GM18907 (cell line): ENCODE measurements at regions not wholly inside any gene's neighbourhood (a gene's known extent, or its start where the extent isn't known, plus 50 kb on each side); places are given as distances from the start of the nearest gene placed in this dataset.

ENCODE experiments used
- ATAC-seq: cut with Tn5 transposase; IDR thresholded peaks from one replicate; pipeline ENCODE4 v1.9.1; 2021; ENCODE audit warnings: mild to moderate bottlenecking, moderate library complexity; ENCODE audit not compliant: unreplicated experiment

DNA sequence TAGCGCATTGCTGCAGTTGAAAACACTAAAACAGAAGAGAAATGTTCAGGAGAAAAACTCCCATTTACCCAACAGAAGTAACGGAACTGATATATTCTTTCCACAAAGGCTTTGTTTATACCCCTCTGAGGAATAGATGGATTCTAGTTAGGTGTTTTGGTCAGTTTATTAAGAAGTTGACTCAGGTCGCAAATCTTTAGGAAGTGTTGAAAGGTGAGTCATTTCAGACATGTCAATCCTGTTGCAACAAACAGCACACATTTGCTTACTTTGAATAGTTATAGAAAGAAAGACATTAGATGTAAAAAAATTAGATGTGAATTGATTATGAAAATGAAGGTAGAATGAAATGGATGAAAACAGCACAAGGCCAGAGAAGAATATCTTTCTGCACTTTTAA lies 941.0 kb downstream of the KCNJ2 start:
- no peak for ATAC-seq

DNA sequence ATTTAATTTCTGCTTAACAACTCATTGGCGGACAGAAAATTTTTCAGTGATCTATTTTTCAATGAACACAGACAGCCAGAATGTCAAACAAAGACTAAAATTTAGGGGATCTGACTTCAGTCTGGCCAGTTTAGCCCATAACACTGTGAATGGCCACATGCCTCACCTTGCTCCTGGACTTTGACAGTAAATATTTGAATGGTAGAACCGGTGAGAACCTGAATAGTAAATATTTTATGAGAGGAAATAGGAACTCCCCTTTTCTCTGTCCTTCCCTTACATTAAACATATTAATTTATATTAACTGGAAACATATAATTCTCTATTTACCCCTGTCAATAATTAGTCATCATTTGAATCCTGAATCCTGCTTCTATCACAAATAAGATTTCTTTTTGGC lies 942.1 kb downstream of the KCNJ2 start:
- no peak for ATAC-seq

DNA sequence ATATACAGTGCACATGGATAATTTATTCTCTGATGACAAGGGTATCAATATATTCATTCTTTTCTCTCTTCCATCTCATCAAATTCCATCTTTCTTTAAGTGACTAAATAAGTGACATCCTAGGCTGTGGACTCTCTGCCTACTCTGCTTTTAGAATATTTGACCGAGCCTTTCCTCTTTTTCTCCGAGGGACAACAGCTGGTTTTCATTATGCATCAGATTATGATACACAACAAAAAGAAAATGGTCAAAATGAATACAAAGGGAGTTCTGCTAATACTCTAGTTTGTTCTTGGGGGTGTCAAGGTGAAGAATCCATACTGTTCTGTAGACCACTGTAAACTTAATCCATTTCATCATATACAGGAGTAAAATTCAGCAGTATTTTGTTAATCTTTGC lies 942.6 kb downstream of the KCNJ2 start:
- no peak for ATAC-seq

DNA sequence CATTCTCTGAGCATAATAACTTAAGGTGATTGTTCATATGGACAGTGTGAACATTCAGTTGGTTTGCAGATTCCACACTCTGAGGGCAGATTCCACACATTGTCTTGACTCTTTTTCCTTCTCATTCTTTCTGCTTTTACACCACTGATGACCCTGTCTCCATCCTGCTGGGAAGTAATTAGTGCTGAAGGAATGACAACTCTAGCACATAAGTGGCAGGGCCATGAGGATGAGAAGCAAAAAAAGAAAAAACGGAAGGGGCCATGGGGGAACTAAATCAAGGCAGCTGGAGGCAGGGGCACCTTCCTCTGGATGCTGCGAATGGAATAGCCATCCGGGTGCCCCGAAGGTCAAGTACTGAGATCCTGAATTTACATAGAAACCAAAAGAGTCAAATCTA lies 944.0 kb downstream of the KCNJ2 start:
- no peak for ATAC-seq

DNA sequence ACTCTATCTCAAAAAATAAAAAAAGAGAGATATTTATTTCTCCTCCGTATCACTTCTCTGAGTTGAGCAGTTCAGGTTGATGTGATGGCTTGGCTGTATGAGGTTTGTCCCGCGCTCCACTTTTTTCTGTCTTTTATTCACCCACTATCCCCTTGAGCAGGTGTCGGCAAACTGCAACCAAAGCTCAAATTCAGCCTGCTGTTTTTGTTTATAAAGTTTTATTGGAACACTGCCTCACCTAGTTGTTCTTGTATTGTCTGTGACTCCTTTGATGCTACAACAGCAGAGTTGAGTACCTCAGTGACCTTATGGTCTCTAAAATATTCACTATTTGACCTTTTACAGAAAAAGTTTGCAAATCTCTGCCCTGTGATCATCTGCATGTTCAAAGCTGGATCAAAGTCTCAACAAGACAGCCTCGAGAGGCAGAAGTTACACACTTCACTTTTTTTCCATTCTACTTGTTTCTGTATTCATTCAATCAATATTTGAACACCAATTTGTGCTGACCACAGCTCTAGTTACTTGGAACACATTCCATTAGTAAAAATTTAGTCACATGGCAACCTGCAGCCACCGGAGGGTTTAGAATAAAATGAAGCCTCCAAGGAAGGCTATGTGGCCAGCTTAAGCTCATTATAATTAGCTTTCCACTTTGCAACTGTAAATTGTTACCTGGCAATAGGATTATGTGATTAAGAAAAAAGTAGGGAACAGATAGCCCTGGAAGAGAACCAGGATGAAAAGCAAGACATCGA lies 945.8 kb downstream of the KCNJ2 start:
- ATAC-seq = no peak

DNA sequence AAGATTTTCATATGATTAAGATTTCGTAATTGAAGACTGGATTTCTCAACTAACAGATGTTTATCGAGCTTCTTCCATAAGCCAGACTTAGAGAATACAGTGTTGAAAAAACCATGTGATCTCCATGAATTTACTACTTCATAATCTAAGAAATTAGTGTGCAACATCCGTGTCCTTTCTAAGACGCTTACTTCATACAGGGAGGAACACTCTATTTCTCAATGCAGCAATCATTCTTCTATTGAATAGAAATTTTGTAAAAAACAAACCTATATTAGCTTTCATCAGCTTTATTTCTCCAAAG lies 946.3 kb downstream of the KCNJ2 start:
- no peak for ATAC-seq

DNA sequence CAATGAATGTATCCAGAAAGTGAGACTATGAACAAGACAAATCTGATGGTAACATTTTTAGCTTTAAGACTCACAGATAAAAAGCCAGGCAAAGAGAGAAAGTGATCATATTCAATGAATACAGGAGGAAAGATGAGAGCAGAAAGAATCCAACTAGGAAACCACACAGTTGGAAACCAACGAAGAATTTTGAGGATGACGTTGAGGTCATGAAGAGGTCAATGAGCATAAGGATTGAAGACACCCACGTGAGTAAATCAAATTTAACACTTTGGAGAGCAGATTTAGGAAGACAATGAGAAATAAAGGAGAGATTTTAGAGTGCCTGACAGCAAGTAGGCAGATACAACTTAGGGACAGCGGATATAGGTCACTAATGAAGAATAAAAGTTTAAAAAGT lies 948.1 kb downstream of the KCNJ2 start:
- no peak for ATAC-seq

DNA sequence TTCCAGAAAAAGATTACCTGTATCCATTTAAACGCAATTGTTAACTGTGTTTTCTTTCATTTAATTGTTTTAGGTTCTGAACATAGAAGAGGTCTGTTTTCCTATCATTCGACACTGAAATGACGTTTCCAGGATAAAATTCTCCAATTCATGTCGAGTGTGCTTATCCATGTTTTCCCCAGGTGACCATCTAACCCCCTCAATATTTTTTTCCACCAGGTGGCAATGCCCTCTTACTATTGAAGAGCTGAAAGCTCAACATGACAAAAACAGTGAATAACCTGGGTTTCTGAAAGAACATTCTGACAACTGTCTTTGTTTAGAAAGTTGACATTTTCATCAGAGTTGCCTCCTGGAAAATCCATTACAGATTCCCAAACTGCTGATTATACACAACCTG lies 948.7 kb downstream of the KCNJ2 start:
- no peak for ATAC-seq

DNA sequence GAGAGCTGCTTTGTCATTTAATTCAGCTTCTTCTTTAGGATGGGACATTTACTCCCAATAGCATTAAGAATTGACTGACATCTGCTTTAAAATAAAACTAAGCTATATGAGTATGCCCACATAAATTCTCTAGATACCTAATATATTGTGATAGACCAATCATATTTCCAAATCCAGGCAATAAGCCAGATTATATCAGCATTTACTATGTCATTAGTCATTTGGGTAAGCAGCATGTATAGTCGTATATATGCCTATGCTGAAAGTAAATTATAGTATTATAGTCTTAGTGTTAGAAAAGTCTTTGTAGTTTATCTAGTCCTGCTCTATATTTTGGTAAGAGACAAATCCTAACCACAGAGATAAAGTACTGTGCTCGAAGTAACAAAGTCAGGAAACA lies 958.1 kb downstream of the KCNJ2 start:
- ATAC-seq = no peak

DNA sequence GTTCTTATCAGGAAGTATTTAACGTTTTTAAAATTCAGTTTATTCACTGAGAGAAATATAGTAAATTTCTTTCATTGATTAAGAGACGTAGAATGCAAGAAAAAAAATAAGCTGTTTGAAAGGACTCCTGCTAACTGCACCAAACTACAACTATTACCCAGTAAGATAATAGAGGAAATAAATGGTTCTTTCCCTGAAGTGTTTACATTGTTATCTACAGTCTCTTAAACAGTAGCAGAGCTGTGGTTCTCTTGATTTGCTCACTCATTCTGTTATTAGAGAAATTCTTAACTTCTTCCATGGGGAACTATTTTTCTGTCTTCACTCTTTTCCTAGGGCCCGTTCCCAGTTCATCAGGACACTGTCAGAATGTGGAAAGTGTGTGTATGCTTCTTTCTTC lies 973.0 kb downstream of the KCNJ2 start:
- no peak for ATAC-seq

DNA sequence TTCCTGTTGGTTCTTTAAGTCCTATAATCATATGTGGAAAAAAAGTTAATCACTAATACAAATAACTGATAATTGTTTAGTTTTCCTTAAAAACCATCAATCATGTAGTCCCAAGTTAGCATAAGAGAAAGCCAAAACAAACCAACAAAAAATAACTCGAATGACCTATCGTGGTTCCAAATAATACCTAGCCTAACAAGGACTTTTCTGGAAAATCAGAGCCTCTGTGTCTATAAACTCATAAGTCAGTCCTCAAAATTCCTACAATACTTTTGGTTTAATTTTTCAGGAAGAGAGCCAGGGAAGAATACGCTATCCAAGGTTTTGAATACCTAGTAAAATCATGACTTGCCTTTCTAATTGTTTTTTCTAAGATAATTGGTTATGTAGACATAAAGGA lies 975.3 kb upstream of the SOX9 start:
- ATAC-seq = no peak

DNA sequence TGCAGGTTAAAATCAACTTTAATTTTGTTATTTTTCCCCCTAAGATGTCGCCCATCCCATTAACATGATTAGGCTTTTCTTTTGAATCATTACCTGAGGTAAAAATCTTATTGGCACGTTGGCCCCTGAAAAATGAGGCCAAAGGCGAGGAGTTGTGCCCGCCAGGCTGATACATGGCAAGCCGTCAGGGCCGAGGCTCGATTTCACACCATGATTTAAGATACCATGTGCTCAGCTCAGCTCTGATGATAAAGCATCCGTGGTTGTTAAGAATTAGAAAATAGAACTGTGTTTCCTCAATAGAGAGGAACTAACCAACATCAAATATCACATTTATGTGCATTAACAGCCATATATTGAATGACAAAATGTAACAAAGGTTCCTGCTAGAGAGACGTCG lies 972.9 kb upstream of the SOX9 start:
- no peak for ATAC-seq

DNA sequence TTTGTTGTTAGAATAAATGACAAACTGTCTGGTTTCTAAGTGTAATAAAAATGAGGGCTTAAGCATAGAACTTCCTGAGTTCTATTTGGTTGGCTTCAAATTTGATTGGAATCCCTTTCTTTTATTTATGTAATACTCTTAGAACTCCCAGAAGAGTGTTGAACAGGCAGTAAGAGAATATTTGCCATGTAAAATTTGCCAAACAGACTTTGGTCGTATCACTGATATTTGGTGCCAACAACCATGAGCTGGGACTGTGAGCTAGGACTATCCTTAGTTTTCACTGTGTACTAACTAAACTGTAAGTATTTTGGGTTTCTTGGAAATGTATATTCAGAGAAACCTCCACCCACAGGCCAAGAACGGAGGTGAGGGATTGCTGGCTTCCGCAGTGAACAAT lies 971.2 kb upstream of the SOX9 start:
- ATAC-seq = no peak

DNA sequence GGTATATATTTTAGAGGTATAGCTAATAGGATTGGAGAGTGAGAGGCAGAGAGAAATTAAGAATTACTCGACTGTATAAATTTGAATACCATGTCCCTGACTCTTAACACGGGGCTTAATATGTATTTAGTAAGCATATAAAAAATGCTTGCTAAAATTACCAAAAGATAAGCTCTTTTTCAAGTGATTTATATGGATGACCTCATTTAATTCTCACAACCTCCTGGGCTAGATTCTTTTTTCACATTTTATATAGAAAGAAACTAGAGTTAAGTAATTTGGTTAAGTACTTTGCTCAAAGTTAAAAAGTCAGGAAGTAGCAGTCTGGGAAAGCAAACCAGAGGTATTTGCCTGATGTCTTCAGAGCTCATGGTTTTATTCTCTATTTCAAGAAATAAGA lies 963.5 kb upstream of the SOX9 start:
- ATAC-seq = no peak

DNA sequence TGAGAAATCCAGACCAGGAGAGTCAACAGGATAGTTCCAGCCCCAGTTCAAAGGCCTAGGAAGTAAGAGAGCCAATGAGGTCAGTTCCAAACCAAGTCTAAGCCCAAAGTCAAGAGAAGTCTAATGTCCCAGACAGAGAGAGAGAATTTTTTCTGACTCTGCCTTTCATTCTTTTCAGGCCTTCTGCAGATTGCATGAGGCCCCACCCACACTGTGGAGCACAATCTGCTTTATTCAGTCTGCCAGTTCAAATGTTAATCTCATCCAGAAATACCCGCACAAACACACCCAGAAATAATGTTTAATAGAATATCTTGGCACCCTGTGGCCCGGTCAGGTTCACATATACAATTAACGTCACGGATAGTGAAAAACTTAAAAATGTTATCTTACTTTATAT lies 962.4 kb upstream of the SOX9 start:
- ATAC-seq = no peak

DNA sequence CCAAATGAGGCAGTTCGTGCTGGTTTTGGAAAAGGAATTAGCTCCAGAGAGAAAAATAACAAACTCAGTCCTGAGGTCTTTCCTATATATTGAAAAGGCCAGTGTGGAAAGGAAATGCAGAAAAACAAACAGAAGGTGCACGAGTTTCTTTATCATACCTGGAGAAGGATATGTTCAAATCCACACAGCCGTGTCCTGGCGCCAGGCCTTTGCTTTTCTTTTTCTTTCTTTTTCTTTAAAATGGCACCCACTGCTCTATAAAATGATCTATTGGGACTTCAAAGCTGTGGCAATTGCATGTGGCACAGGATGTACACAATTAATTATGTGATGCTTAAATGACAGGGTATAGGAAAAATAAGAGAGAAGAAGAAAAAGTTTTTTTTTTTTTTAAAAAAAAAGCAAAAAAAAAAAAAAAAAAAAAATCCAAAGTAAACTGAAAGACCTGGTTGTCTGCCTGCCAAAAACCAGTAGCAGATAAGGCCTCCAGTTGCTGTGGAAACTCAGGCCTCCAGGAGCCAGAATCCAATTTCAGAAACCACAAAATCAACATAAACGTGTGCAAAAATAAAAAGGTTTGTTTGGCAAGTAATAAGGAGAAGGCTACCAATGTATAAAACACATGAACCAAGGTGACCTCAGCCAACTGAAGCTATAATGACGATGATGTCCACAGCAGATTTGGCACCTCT lies 957.6 kb upstream of the SOX9 start:
- ATAC-seq = no peak

DNA sequence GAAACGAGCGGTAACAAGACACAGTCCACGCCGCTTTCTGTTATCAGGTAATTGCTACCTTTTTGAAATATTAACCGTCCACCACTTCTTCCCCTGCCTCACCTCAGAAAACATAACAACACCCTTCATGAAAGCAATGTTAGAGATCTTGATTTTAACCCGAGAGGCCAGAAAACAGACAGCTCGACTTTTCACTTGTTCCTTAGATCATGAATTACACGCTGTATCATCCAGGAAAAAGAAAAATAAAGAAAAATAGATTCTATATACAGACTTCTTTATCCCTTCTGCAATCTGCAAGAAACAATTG lies 957.1 kb upstream of the SOX9 start:
- ATAC-seq = no peak

DNA sequence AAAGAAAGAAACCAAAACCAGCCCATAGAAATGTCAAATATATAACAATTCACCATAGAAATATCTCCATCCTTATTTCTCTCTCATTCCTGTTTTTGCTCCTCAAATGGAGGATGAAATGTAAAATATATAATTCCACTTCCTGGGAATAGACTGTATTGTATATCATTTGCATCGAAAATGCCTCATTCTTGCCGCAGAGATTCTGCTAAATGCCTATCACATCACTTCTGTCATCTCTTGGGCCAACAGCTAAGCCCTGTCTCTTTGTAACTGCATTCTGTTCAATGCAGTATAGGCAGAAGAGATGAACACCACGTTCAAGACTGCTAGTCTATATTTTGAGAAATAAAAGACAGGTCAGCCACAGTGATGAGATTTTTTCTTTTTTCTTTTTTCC lies 956.3 kb upstream of the SOX9 start:
- ATAC-seq = no peak

DNA sequence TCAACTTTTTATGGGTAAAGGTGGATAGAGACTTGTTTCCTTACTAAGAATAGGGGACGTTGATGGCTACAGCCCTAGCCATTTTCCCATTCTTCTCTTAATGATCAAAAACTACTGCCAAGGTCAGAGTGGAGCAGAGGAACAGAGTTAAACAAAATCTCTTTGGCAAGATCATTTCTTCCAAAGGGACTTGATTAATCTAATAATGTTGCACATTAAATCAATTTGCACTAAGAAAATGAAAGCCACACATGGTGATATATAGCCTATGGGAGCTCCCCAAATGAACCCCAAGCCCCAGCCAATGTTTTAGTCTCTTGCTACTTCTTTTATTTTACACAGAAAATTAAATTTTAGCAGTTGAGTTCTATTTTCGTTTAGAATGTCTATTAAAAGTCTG lies 954.5 kb upstream of the SOX9 start:
- no peak for ATAC-seq

DNA sequence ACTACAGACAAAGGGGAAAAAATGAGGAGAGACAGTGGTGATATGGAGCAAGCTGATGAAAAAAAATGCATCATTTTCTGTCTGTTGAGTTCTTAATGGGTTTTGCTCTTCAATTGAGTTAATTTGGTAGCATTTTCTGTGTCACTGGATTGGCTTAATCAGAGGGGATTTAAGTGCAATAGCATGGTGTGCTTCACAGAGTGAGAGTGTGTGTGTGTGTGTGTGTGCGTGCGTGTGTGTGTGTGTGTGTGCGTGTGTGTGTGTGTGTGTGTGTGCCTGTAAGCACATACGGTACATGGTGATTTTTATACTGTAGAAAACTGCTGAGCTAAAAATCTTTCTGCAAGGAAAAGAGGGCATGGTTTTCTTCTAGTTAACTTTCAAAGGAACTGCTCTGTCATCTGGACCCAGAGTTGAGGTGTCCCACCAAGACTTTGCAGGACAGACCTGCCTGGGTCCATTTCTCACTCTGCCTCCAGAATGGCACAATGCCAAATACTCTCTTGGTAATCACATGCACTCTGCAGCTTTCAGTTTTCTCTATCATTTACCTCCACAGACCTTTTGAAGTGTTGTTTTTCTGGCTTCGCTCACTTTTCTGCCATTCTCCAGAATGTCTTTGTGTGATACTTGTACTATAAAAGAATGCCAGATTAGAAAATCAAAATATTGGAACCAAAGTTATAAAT lies 952.6 kb upstream of the SOX9 start:
- ATAC-seq = no peak

DNA sequence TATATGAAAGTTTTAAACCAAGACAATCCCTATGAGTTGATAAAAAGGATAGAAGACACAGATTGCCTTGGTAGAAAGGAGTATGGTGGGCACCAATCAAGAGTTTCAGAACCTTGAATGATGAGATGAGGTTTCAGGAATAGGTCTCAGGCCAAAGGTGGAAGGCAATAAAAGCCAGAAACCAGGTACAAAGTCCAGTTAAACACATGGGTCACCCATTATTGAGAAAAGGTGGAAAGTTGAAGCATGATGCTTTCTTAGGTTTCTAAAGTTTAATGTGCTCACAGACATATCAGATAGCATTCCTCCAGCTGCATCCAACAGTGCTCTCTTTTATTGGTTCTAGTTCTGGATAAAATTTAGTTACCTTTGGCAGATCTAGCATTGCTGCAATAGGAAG lies 950.8 kb upstream of the SOX9 start:
- ATAC-seq = no peak

DNA sequence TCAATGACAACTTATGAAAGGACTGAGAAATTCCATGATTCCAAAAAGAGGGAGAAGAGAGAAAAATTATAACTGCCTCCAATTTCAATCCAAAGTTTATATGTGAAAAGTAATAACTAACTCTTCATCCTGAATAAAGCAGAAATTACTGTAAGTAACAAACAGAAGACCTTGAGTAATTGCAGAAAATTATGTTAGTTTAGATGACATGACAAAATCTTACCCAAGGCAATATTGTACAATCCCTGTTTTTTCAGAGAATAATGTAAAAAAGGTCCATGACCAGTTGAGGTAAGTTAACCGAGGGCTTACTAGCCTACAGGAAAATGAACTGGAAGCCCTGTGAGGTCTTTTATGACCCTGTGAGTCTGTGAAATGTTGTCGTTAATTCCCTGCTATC lies 949.5 kb upstream of the SOX9 start:
- ATAC-seq = no peak

DNA sequence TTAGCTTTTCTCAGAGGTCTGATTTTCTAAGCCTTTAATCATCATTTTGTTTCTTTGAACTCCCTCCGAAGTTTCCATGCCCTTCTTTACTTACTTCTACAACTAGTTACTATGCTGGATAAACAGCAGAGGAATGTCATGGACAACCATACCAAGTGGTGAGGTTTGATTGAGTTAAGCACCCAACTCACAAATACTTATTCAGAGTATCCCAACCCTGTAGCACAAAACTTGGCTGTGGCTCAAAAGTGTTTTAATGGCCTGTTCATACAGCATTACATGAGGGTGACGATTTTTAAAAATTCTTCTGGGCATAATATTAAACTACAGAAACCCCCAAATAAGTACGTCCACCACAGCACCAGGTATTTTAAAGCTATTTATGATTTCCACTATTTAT lies 946.8 kb upstream of the SOX9 start:
- no peak for ATAC-seq
